ENCODE measurements at regions not wholly inside any gene's neighbourhood (a gene's known extent, or its start where the extent isn't known, plus 50 kb on each side); places are given as distances from the start of the nearest gene placed in this dataset.

GRCh38 chr2:226079196-226079595, 679.7 kb downstream of the NYAP2 start:
- TF ChIP-seq POLR2A (IDR thresholded peaks at IDR 0.05; ENCODE audit: low read depth, low read length), result no peak
- TF ChIP-seq POLR2AphosphoS5 (IDR thresholded peaks at IDR 0.05; ENCODE audit: low read depth, low read length), result no peak
- no peak for TF ChIP-seq TAF1 (IDR thresholded peaks at IDR 0.05; ENCODE audit: low read depth, low read length)
